ENCODE measurements at regions not wholly inside any gene's neighbourhood (a gene's known extent, or its start where the extent isn't known, plus 50 kb on each side); places are given as distances from the start of the nearest gene placed in this dataset.
"Not testable (repeated sequence)": the region's sequence is repeated elsewhere in the genome, so short reads cannot be mapped to it uniquely, and the experiment has no call there.

DNA sequence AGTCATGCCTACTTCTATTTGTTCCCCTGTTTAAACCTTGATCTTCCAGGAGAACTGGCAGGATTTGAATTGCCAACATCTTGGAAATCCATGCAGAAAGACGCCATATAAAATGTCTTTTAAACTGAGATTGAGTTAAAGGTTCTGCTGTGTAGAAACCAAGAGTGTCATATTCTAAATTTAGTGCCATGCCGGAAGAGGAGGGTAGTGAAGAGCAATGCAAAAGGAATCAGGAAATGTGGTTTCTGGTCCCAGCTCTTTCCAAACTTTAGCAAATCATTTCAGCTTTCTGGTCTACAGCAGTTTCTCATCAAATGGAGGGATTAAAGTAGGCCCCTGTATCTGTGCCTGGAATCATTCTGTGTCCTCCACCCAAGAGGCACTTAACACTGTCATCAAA, 85.7 kb downstream of the BTG1 start:
- DNase-seq: no peak

DNA sequence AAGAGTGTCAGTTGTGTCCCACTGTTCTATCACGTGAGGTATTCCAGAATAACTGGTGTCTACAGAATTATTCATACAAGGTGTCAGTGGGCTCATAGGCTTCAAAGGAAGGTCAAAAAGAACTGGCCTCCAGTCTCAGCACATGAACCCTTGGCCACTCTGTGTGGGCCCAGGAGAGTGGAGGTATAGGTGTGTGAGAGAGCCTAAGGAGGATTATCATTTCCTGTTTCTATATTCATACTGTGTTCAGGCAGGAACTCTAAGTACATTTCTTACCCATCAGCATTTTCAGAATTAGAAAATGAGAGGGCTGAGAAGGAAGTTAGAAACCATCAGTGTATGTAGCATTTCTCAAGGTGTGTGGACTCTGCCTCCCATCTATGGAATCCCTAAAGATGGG, 87.0 kb downstream of the BTG1 start:
- DNase-seq: no peak

DNA sequence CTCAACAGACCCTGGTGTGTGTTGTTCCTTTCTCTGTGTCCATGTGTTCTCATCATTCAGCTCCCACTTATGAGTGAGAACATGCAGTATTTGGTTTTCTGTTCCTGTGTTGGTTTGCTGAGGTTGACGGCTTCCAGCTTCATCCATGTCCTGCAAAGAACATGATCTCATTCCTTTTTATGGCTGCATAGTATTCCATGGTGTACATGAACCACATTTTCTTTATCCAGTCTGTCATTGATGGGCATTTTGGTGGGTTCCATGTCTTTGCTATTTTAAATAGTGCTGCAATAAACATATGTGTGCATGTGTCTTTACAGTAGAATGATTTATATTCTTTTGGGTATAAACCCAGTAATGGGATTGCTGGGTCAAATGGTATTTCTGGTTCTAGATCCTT, 88.9 kb downstream of the BTG1 start:
- DNase-seq: not testable (repeated sequence)

DNA sequence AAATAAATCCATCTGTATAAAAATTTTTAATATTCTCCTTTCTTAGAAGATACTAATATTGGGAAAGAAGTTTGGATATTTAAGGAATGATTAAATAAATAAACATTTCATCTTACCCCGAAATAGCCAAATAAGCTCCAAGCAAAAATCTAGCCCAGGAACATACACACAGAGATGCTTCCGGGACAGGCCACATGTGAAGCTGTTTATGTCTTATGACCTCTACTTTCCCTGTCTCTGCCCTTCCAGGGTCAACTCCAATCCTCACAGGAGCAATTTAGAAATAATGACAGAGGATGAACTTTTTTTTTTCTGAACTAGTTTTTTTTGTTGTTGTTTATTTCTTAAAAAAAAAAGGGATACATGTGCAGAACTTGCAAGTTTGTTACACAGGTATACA, 89.4 kb downstream of the BTG1 start:
- DNase-seq: no peak

DNA sequence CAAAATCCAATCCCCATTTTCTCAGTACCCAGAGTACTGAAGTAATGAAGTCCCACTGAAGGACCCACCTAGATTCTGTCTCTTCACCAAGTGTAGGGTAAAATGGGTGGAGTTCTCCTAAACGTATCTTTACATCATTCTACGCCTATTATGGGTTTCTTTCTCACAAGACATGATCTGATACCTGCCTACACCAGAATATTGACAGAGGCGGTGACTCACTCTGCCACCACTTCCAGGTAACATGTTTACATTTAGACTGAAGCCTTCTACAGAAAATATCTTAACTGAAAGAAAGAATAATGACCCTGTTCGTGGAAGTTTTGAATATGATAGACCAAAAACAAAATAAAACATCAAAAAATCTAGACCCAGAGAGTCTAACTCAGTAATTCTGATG, 89.8 kb downstream of the BTG1 start:
- DNase-seq: no peak

DNA sequence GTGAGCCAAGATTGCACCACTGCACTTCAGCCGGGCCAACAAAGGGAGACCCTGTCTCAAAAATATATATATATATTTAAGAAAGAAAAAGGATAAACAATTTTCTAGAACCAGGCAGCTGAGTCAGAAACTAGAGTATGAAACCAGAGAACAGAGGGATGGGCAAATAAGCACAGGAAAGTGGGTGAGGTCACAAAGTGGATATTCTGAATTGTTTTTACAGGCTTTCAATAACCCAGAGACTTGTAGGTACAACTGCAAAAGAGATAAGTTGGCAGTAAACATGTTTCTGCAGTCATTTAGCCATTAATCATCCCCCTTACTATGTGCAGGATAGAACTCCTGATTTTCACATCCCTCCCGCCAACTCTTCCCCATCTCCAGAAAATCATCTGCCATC, 94.2 kb downstream of the BTG1 start:
- no peak for DNase-seq

DNA sequence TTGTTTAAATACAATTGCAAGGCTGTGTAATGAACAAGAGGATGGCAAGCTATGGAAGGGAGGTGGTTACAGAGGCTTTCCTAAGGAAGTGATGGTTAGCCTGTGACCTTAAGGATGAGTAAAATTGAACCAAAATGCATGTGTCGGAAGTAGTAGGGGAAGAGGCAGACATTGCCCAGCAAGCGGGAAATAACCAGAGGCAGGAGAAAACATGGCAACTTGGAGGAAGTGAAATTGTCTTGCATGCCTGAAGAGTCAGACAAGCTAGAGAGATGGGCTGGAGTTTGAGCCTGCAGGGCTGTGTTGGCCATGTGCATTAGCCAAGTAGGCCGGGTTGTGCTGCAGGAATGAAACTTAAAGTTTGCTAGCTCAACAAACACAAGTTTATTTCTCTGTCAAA, 96.2 kb downstream of the BTG1 start:
- no peak for DNase-seq

DNA sequence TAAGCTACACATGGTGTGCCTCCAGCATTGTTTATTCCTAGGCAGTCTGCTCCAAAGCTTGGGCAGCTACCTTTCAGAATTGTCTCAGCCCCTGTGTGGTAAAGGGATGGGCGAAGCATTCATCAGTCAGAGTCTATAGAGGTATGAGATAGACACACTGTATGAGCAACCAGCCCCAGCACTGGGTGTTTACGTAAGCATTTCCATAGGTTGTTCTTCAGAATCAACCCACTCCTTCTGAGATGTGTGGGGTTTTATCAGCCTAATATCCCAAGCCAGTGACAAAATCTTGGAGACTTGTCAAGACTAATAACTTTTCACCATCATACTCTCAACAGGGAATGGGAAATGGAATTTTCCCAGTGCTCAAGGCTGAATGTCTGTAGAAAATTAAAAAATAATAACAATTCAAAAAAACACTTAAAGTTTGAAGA, 98.2 kb downstream of the BTG1 start:
- DNase-seq: no peak

DNA sequence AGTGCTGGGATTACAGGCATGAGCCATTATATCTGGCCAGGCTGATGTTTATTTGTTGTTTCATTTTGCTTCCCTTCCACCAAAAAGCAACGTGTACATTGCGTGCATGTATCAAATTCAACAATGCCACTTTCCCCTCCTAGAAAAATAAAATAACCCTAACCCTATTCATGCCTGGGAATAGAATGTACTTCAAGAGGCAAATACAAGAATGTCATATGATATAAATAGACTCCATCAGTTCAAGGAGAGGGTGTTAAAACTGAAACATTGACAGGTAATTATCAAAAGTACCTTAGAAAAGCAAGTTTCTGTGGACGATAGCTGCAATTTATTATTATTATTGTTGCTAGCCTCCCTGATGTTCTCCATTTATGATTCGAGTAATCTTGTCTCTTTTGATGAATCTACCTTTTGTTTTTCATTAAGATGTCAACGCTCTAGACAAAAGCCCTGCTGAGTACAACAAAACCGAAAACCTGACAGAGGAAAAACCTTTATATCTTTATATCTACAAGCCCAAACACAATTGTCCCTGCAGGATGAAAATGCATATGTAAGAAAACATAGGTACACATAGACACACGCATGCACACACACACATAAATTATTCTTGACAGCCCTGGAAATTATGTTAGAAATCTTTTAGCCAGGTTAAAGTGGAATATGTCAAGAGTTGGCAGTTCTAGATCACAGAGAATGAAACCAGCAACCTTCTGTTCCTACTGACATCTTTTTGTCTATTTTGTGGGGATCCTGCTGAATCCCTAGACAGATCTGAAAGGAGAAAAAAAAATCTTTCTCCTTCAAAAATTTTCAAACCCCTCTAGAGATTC, 98.9 kb downstream of the BTG1 start:
- DNase-seq: no peak

DNA sequence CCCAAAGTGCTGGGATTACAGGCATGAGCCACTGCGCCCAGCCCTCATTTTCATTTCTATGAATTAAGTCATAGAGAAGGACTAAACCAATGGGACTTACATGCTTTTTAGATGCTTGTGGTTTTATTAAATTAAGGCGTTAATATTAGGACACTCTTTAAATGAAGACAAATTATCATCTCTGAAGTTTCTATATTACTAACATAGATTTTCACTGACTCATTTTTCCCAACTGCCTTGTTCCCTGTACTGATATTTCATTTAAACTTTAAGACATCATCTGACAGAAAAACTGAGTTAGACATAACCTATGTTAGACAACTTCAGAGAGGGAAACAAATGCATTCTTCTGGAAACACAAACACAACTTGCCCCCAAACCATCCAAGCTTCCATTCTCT, 99.8 kb downstream of the BTG1 start:
- DNase-seq: no peak

DNA sequence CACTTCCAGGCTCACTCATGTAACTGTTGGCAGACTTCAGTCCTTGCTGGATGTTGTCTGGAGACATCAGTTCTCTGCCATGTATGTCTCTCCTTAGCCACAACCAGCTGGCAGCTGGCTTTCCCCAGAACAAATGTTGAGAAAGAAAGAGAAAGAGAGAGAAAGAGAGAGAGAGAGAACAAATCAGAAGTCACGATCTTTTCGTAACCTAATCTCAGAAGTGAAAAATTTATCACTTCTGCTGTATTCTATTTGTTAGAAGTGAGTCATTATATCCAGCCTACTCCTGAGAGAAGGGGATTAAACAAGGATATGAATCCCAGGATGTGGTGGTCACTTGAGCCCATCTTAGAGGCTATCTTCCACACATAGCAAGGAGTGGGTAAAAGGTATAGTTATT, 101.2 kb downstream of the BTG1 start:
- DNase-seq: no peak

DNA sequence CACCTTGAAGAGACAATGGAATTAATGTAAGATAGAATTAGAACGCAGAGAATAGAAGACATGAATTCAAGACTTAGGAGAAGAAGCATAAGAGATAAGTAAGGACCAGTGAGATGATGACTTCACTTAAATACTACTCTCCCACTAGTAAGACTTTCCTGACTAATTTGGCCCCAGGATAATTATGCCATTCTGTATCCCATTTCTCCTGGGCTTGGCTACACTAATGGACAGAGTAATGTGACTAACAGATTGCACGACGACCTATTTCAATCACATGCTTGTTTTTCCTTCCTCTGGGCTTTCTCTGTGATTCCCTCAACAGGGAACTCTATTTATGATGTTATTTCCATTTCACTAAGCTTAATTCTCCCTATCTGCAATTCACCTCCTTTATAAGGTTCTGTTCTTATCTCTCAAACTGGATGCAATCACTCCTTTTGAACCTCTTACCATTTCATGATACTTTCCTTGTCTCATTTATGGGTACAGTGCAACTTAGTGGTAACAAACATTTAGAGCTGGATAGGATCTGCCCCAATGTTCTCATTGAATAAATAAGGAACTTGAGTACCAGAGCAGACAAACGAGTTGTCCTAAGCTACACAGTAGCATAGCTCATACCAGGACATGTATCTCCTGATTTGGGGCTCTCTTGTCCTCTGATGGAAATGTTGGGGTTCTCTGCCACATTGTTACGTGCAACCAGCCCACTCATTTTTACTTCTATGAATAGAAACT, 102.7 kb downstream of the BTG1 start:
- DNase-seq: no peak

DNA sequence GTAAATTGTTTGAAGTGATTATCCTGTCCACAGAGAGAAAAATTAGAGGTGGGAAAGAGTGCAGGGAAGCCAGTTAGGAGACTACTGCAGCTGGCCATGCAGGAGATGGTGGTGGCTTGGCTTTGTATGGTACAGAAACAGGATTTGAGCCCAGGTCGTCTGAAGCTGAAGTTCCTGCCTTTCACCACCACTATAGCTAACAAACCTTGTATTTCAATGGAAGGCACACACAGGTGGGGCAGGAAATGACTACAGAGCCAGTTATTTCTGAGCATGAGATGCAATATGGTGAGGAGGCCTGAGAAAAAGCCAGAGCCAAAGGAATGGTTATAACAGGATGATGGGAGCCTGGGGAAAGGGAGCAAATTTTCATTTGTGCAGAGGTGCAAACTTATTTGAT, 103.9 kb downstream of the BTG1 start:
- DNase-seq: no peak

DNA sequence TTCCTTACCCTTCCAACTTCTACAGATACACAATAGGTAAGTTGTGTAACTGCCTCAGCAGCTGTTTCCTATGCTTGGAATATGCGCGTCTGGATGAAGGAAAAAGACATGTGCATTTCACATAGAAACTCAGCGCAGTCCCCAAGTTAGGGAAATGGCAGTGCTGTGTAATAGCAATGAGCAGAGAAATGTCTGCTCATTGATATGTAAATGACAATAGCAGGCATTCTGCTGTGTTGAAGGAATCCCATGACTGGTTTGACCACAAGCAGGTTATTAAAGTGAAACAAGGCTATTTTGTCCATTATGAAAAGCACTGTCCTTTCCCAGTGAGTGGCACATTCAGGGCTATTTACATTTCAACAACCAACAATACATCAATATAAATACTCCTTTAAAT, 106.6 kb downstream of the BTG1 start:
- DNase-seq: no peak

DNA sequence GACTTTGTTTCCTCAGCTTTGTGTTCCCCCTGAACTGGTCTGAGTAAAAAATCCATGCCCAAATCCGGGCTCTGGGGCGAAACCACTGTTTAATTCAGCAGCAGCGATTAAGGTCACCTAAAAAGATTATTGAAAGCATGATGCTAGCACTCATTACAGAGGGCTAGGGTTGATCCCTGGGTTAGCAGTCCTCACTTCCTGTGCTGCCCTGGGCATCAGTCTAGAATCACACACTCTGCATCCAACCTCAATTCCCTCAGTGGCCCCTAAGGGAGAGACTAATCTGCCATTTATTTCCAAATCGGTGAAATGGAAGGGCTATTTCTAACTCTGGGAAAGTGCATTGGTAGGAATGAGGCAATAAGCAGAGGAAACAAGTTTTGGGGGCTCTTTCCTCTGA, 107.2 kb downstream of the BTG1 start:
- DNase-seq: no peak

DNA sequence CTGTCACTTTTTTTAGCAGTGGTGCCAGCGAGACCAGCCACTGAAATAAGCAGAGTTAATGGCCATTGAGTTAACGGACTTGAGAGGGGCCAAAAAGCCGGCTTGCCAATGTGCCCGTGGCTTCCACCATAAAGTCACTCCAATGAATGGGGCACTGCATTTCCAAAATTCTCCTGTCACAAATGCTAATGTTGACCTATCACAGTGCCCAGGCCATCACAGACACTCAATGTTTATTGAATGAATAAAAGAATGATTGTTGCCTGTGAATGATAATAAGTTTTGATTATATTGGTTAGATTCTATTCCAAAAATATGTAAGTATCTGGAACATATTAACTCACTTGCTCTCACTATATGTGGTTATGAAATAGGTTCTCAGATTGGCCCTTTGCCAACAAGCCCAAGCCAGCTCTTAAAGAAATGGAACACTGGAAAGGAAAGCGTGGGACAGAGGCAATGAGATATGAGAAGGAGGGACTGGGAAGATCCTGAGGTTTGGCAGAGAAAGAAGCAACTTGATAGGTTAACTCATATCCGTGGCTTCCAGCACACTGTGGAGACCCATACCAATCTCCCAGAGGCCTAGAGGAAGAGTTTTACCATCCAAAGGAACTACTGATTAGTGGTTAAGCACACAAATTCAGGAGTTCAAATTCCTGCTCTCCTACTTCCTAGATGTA, 108.7 kb downstream of the BTG1 start:
- DNase-seq: no peak

DNA sequence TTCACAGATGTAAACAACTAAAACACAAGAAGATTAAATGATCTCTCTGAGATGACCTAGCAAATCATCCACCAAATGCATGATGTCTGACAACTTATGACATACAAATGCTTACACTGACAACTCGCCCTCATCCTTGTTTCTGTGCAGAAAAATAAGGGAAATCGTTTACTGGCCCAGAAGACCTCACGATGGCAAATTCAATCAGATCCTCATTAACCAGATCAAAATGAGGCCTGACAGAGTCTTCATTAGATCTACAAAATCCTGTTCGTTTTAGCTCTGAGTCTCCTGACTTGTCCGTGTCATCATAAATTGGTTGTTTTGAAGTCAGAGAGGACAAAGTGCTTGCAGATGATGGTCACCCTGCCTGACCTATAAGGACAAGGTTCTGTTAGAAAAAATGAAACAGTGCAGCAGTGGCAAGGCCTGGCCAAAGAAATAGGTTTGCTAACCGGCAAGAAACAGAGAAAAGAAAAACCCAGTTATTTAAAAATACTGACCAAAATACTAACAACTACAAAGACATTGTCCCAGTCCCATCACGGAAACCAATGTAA, 109.5 kb downstream of the BTG1 start:
- DNase-seq: no peak

DNA sequence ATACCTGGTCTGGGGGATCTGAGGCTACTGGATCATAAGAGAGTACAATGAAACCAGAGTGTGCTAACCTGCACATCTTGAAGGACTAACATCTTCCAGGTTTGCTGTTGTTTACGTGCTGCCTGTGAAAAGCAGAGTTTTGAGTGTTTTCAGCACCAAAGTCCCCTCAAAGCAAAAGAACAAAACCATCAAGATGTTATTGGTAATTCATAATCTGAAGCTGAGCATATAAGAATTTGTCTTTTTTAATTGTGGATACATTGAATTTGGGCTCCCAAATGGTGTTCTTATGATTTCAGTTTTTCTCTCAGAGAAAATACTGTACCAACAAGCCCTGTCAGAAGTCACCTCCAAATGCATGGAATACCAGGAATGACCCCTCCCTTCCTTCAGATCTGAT, 110.2 kb downstream of the BTG1 start:
- DNase-seq: no peak

DNA sequence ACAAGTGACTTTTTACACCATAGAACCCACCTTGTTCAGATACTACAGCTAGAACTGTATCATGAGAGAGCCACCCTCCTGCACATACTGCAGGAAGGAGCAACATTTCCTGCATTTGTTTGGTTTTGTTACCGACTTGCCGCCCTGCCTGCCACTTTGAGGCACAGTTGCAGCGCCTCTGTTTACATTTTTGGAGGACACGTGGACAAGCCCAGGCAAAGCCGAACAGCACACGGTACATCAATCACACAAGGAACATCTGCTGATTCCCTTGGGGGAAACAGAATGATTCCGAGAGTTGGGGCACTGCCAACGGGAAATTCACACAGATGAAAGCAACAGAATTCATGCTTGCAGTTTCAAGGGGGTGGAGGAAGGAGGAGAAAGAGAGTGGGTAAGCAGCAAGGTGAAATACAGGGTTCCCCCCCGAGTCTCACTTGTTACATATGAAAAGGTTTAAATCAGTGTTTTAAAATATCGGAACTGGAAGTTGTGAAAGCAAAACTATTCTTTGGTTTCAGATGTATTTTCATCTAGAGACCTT, 110.7 kb downstream of the BTG1 start:
- peak; percentile 58 for DNase-seq

DNA sequence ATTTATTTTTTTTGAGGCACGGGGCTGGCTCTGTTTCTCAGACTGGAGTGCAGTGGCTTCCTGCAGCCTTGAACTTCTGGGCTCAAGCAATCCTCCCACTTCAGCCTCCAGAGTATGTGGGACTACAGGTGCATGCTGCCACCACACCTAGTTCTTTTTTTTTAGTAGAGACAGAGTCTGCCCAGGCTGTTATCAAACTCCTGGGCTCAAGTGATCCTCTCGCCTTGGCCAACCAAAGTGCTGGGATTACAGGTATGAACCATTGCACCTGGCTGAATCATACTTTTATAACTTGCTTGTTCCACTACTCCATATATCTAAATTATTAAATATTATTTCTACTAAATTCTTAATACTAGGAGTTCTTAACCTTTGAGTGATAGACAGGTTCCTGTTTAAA, 111.6 kb downstream of the BTG1 start:
- no peak for DNase-seq

DNA sequence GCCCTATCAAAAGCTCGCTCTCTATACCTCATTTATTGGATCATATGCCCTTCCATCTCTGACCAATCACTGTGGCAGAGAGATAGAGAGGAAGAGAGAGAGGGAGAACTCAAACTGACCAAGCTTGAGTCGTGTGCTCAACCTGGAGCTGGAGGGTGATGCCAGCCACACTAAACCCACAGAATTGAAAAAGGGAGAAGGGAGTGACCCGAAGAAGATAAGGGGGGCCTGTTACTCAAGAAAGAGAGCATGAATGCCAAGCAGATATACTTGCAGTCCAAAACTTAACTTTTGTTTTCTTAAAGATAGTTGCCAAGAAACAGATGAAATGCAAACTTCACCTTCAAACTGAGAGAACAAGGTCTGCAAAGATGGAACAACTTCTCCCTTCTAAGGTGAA, 112.7 kb downstream of the BTG1 start:
- DNase-seq: no peak

DNA sequence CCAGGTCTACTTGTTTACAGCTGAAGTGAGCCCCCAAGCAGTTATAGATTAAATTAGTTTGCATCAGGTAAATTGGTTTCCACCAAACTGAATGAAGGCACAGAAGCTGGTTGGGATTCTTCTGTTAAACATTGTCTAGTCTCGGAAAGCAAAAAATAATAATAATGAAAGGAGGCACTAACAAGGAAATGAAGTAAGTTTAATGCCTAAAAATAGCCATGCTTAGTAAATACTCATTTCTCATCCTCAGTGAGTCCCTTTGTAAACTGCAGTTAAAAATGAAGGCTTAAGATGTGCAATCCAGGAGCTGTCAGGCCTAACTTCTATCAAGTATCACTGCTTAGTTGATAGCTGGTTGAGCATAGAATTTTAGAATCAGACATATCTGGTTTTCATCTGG, 113.5 kb downstream of the BTG1 start:
- no peak for DNase-seq

DNA sequence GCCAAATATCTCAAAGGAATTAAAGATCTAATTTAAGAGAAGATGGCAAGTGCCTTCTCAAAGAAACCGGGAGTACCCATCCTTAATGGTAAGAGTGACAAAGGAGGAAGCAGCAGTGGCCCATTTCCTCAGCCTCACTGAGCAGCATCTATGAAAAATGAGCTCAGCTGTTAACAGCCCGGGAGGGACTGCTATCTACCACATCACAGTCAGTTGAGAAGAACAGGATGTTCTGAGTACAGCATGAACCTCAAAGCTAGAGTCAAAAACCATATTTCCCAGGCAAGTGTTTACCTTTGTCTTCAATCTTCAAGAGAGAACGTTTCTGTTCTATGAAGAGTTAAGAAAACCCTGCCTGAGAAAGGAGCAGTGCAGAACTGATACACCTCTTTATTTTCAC, 115.0 kb downstream of the BTG1 start:
- no peak for DNase-seq

All from NCI-H1092 treated with DMSO at 0.1 percent for 48 hours (cell line).